NCI-H1092 treated with DMSO at 0.1 percent for 48 hours (cell line): ENCODE measurements at regions not wholly inside any gene's neighbourhood (a gene's known extent, or its start where the extent isn't known, plus 50 kb on each side); places are given as distances from the start of the nearest gene placed in this dataset.

Experiments used
- DNase-seq: peaks from one replicate; lab custom pipeline; 2025; lab: John Stamatoyannopoulos, UW

DNA sequence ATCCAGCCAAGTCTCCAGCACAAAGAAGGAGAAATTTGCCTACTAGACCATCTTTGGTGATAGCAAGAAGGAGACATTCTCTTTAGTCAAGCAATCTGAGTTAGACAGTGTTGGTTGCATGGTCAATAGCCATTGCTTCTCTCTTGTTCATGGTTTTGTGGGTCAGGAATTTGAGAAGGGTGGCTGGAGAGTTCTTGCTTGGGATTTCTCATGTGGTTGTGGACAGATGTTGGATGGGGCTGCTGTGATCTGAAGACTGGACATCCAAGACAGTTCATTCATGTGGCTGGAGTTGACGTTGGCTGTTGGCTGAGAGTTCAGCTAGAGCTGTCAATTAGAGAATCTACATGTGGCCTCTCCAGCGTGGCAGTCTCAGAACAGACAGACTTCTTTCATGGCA, 322.3 kb upstream of the PRDM1 start:
- no peak for DNase-seq

- no peak for DNase-seq
Observed at GRCh38 chr6:105760746-105761145, 325.4 kb upstream of the PRDM1 start.

DNA sequence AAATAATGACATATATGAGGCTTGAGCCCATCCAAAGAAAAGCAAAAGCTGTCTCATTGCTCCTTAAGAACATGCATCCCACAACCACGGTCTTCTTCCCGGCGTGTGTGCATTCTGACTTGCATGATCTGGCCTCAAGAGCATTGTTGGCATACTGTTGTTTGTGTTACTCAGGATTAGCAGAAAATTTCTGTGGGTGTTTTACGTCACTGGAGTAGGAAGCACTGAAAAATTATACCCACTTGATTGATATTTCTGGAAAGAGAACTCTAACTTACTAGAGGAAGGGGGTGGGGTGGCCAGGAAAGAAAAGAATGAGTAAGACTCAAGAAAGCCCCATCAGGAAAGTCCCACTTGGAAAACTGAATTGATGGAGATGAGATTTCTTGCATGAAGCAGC, 326.2 kb upstream of the PRDM1 start:
- DNase-seq: no peak

DNA sequence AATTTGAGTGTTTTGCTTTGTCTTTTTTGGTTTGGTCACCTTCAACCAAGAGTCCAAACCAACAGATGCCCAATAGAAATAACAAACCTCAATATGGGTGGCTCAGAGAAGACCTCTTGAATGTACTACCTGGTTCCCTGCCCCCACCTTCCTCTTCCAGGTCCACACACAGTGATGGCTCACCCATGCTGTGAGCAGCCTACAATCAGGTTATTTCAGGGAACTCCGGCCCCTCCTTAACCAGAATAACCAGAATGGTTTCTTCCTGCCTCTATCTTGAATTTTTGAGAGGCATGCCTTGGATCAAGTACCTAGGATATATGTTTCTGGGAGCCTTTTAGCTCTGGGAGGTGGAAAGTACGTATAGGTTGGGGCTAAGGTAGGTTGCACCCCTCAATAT, 327.1 kb upstream of the PRDM1 start:
- DNase-seq: no peak

- no peak for DNase-seq
Observed at GRCh38 chr6:105757512-105758200, 328.5 kb upstream of the PRDM1 start.

DNA sequence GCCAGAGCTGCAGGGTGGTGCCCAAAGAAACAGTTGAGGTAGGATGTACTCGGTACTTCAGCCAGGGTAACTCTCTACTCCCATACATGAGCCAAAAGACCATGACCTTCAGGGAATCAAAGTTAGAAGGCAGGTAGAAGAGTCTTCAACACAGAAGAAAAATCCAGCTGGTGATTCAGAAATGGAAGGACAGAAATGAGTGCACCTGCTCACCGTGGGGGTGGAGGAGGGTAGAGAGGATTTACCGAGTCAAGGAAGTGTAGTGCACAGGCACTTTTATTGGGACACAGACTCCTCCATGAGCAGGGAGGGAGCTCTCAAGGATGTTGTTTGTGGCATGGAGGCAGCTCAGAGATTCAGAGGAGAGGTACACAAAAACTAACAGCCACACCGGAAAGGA, 330.3 kb upstream of the PRDM1 start:
- no peak for DNase-seq

DNA sequence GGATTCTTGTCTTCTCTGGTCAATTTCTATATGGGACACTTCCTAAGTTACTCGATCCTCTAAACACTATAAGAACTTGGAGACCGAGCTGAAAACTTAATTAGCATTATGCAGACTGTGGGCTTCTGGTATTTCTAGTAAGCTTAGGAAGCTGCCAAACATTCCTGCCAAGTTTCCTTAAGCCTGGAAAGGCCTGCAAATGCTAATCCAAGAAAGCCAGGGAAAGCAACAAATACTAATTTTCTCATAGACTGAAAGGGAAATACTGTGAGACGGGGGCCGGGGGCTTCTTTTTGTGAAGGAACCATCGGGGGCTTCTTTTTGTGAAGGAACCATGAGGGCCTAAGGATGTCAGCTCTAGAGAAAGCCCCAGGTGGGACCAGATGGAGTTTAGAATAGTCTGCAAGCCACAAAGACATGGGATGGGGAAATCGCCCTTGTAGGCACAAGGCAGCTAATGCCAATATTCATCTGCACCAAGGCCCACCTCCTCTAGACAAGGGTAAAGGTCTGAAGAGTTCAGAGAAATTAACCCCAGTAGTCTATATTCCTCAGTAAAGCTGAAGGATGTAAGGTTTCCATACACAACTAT, 332.4 kb upstream of the PRDM1 start:
- DNase-seq: no peak

DNA sequence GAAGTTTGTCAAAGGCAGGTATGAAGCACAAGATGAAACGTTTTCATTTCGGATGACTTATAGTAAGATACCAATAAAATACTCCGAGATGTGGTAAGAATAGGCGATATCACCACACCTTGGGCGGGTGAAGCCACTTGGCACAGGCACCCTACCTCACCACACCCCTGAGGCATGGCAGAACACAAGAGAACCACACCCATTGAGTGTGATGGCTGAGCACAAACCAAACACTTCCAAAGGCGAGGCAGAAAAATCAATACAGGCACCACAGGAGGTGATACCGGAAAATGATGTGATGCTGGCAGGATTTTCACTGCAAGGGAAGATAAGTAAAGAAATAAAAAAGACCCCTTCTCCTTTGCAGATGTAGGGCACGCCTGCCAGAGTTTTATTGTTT, 332.9 kb upstream of the PRDM1 start:
- no peak for DNase-seq

DNA sequence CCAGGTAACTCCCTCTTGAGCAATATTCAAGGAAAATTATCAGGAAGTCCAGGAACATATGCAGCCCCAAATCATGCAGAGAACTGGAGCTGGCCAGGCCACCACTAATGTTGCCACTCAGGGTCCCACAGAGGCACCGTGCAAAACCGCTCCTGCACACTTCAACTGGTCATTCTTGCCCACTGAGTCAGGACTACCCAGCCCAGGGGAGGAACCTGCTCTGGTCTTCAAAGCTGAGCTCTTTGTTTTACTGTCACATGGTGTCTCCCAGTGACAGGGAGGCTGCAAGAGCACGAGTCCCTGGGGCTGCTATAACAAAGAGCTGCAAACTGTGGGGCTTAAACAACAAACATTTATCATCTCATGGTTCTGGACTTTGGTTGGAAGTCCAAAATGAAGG, 336.0 kb upstream of the PRDM1 start:
- DNase-seq: no peak

DNA sequence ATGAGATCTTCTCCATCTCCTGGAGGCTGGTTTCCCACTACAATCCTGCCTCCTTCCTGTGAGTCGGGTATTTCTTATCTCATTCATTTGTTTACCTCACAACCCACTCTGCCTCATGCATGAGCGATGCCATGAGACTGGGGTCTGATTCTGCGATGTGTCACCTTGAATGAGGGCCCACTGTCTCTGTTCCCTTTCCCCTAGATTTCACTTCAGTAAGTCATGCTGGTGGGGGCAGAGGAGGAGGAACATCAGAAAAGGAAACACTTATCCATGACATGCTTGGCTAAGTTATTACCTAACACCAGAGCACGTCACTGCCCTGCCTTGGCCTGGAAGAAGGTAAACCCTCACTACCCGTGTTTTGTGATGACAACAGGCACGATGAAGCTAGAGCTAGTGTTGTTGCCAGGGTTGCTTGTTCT, 337.4 kb upstream of the PRDM1 start:
- DNase-seq: no peak

GRCh38 chr6:105747823-105748405, 338.2 kb upstream of the PRDM1 start:
- no peak for DNase-seq

- DNase-seq: no peak
Observed at GRCh38 chr6:105746509-105746908, 339.6 kb upstream of the PRDM1 start.

DNA sequence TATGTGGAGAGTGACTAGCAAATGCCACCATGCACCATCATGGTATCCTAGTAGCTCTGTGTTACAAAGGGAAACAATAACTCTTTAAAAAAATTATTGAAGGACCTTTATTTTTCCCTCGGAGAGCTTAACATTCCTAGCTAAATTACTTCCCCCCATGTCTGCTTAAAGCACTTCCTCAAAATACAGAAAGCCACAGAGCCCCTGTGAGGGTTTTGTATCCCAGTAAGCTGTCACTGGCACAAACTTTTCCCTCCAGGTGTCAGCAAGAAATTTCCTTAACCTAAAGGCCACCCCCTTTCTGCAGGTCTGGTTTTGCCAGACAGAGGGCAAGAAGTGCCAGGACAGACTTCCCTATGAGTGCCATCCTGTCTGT, 340.0 kb upstream of the PRDM1 start:
- no peak for DNase-seq

DNA sequence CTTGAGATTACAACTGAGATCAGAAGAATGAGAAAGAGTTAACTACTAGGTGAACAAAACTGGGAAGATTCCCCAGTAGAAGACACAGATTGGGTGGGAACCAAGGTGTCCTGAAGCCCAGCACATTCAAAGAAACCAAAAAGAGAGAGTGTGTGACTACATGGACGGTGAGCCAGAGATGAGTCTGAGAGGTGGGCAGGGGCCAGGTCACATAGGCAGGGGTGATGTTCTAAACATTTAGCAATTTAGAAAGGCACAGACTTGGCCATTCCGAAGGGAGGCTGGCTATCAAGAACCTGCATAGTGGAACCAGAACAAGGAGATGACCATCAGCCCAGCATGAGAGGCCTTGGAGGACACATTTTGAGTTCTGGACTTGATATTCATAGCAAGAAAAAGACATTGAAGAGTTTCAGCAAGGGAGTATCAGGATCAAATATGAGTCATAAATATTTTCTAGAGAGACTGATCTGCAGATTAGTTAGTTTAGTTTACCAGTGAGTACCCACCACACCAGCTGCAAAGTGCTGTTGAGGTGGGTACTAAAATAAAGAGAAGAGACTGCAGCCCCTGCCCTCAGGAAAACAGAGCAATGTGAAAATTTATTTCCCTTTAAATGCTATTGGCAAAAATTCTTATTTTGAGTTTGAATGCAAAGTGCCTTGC, 340.5 kb upstream of the PRDM1 start:
- no peak for DNase-seq

DNA sequence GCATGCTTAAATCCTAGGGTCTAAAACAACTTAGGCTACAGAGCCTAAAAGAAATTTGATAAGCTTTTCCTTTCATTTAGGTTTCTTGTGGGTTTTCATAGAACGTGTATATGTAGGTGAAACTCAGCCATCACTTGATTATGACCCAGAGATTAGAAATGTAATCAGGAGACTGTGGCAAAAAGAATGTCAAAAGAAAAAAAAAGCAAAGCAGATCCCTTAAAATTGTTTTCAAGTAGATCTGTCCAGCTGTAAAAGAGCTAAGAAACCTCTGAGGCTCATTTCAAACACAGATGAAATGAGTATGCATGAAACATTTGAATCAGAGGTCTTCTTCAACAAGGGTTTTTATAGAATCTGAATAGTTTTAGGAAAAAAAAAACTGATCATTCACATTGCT, 341.3 kb upstream of the PRDM1 start:
- DNase-seq: no peak

- no peak for DNase-seq
Observed at GRCh38 chr6:105740946-105741645, 338.2 kb upstream of the PREP start.

- no peak for DNase-seq
Observed at GRCh38 chr6:105739764-105740163, 336.9 kb upstream of the PREP start.

GRCh38 chr6:105733556-105734162, 330.8 kb upstream of the PREP start:
- DNase-seq: peak; percentile 0

DNA sequence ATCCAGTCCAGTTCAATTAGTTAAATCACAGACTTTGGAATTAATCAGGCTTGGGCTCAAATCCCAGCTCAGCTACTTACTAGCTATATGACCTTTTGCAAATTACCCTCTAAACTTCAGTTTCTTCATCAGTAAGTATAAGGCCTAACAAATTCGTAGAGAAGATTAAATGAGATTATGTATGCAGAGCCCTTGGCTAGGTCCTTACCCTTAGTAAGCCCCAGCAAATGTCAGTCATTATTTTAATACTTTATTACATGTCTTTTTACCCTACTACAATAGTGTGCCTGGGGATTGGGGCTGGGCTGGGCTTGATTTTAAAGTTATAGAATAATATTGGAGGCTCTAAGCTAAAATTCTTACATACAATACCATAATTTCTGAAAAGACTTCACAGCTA, 326.1 kb upstream of the PREP start:
- no peak for DNase-seq

DNA sequence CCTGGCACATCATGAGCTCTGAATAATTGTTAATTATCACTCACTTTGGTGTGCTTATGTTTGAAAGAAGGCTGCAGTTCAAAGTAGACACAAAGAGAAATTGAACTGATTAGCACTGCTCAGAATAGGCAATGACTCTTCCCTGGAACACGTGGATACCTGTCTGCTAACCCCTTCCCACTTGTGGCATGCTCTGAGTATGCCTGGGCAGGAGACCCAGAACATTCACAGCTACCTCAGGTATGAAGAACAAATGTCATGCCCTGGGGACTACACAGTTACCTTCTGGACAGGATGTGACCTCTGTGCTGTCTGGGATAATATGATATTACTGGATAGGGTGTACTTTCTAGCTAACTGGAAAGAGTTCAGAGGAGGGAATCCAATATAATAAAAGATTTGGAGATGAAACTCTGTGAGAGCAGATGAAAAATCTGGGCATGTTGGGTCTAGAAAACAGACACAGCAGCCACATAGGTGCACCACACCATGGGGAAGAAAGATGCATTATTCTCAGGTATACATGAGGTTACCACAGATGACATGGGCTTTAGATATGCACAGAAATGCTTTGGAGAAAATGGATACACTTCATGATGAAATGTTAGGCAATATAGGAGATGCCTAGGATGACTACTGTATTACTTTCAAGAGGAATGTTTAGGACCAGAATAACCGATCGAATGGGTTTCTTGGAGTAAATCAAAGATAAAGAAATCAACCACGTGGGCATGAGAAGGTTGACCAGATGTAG, 324.2 kb upstream of the PREP start:
- DNase-seq: no peak

DNA sequence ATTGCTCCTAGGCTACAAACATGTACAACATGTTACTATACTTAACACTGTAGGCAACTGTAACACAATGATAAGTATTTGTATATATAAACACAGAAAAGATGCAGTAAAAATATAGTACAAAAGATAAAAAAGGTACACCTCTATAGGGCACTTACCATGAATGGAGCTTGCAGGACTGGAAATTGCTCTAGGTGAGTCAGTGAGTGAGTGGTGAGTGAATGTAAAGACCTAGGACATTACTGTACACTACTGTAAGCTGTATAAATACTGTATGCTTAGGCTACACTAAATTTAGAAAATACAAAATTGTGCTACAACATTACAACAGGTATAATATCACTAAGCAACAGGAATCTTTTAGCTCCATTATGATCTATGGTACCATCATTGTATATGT, 312.0 kb upstream of the PREP start:
- no peak for DNase-seq
